PC-9 (cell line): ENCODE measurements at regions not wholly inside any gene's neighbourhood (a gene's known extent, or its start where the extent isn't known, plus 50 kb on each side); places are given as distances from the start of the nearest gene placed in this dataset.

Experiments used
- EZH2 ChIP-seq: fragments of 200-600 bp; sonication (generic); IDR thresholded peaks from 2 replicates; pipeline ENCODE4 v1.8.0; 2017; ENCODE audit warnings: antibody characterized with exemption, low read depth
- TF ChIP-seq, protein P1 (sequence below): fragments of 200-600 bp; sonication (generic); conservative IDR thresholded peaks from 2 replicates; pipeline ENCODE4 v1.6.1; 2017; ENCODE audit warnings: mixed run types, antibody characterized with exemption, mild to moderate bottlenecking, moderate library complexity

DNA sequence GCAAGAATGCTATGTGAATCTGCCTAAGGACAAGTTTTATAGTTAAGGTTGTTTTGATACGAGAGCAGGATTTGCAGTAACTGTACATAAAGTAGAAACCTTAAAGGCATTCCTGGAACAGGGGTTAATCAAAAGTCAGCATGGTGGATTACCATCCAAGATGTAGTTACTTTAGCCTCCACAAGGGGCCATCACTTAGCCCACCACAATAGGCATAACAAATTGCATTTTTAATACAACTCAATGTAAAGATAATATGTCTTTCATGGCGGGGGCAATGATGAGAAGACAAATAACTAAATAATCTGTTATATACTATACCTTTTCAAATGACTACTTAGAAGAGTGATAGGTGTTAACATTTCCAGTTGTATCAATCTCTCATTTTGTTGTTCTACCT lies 611.2 kb upstream of the ADGRL4 start:
- TF ChIP-seq, protein P1, sequence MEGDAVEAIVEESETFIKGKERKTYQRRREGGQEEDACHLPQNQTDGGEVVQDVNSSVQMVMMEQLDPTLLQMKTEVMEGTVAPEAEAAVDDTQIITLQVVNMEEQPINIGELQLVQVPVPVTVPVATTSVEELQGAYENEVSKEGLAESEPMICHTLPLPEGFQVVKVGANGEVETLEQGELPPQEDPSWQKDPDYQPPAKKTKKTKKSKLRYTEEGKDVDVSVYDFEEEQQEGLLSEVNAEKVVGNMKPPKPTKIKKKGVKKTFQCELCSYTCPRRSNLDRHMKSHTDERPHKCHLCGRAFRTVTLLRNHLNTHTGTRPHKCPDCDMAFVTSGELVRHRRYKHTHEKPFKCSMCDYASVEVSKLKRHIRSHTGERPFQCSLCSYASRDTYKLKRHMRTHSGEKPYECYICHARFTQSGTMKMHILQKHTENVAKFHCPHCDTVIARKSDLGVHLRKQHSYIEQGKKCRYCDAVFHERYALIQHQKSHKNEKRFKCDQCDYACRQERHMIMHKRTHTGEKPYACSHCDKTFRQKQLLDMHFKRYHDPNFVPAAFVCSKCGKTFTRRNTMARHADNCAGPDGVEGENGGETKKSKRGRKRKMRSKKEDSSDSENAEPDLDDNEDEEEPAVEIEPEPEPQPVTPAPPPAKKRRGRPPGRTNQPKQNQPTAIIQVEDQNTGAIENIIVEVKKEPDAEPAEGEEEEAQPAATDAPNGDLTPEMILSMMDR: peak; percentile 43; the same call in 1 of the 2 replicates
- TF ChIP-seq EZH2: no peak
